CD14-positive monocyte (primary cell): ENCODE measurements at regions not wholly inside any gene's neighbourhood (a gene's known extent, or its start where the extent isn't known, plus 50 kb on each side); places are given as distances from the start of the nearest gene placed in this dataset.

Source experiments
- DNase-seq, 3 donors: peaks; one replicate each; pipeline ENCODE4 v3.0.0-alpha.2; 2011 to 2022
- H2AFZ ChIP-seq: 2 replicates; pipeline ENCODE4 v1.6.0; 2012; ENCODE audit warnings: mild to moderate bottlenecking, low read depth, low read length, inconsistent platforms; ENCODE audit not compliant: insufficient read depth, poor library complexity, severe bottlenecking
- H3K27ac ChIP-seq, 2 donors: 1 replicate in 1 of 2; 2 replicates in 1 of 2; pipeline ENCODE4 v1.5.1; 2012 to 2013; ENCODE audit warnings: low read length in 2 of 2, control low read depth in 1 of 2, inconsistent platforms in 1 of 2, low read depth in 1 of 2, mild to moderate bottlenecking in 1 of 2
- H3K27me3 ChIP-seq, 2 donors: one replicate each; pipeline versions ENCODE4 v1.6.0 to v1.6.1; 2011 to 2013; ENCODE audit warnings: low read length in 2 of 2; ENCODE audit not compliant: control insufficient read depth in 2 of 2, insufficient read depth in 2 of 2
- H3K36me3 ChIP-seq, 2 donors: replicated peaks in 1 of 2; 1 replicate in 1 of 2; 2 replicates in 1 of 2; pipeline versions ENCODE4 v1.5.1 to v1.6.1; 2012 to 2013; ENCODE audit warnings: low read length in 2 of 2, control low read depth in 1 of 2, inconsistent platforms in 1 of 2, mild to moderate bottlenecking in 1 of 2; ENCODE audit not compliant: insufficient read depth in 2 of 2, control insufficient read depth in 1 of 2
- H3K4me1 ChIP-seq, 2 donors: 1 replicate in 1 of 2; 2 replicates in 1 of 2; pipeline versions ENCODE4 v1.5.1 to v1.6.1; 2012 to 2013; ENCODE audit warnings: low read length in 2 of 2, control low read depth in 1 of 2, inconsistent platforms in 1 of 2, mild to moderate bottlenecking in 1 of 2, moderate library complexity in 1 of 2; ENCODE audit not compliant: insufficient read depth in 2 of 2, control insufficient read depth in 1 of 2
- H3K4me2 ChIP-seq: replicated peaks from 2 replicates; pipeline ENCODE3; 2012; ENCODE audit warnings: low read length, moderate library complexity, mild to moderate bottlenecking; ENCODE audit not compliant: poor library complexity, severe bottlenecking; ENCODE audit errors: extremely low read depth
- H3K4me3 ChIP-seq, 3 experiments: fragments of 200-600 bp in 1 of 3; sonication (generic) in 1 of 3; replicated peaks in 1 of 3; 1 replicate in 2 of 3; 2 replicates in 1 of 3; pipeline ENCODE4 v1.5.1; 2011 to 2013; ENCODE audit warnings: low read length in 3 of 3, mild to moderate bottlenecking in 3 of 3, control low read depth in 2 of 3, low read depth in 2 of 3, inconsistent platforms in 1 of 3, moderate library complexity in 1 of 3
- H3K79me2 ChIP-seq: 2 replicates; pipeline ENCODE4 v1.6.0; 2012; ENCODE audit warnings: mild to moderate bottlenecking, control low read depth, inconsistent platforms, low read length, moderate library complexity; ENCODE audit not compliant: insufficient read depth
- H3K9ac ChIP-seq: 2 replicates; pipeline ENCODE4 v1.6.0; 2017; ENCODE audit warnings: low read length, mild to moderate bottlenecking; ENCODE audit not compliant: insufficient read depth, poor library complexity, severe bottlenecking
- H3K9me3 ChIP-seq, 2 donors: replicated peaks in 1 of 2; 1 replicate in 1 of 2; 2 replicates in 1 of 2; pipeline versions ENCODE4 v1.5.1 to v1.6.1; 2012 to 2013; ENCODE audit warnings: low read length in 2 of 2, control low read depth in 1 of 2; ENCODE audit not compliant: control insufficient read depth in 1 of 2, insufficient read depth in 1 of 2
- H4K20me1 ChIP-seq: 2 replicates; pipeline ENCODE4 v1.6.0; 2012; ENCODE audit warnings: mild to moderate bottlenecking, low read length, control low read depth, moderate library complexity; ENCODE audit not compliant: insufficient read depth
- H3K27ac Mint-ChIP-seq, 7 donors: one replicate each; pipeline ENCODE4 v1.8.0; 2020; ENCODE audit warnings: mild to moderate bottlenecking in 7 of 7, mixed read lengths in 7 of 7, moderate library complexity in 6 of 7, inconsistent platforms in 2 of 7
- H3K27me3 Mint-ChIP-seq, 3 donors: one replicate each; pipeline ENCODE4 v1.8.0; 2021 to 2022; ENCODE audit warnings: low read depth in 3 of 3, mild to moderate bottlenecking in 3 of 3, mixed read lengths in 3 of 3, moderate library complexity in 3 of 3, inconsistent platforms in 1 of 3
- H3K36me3 Mint-ChIP-seq, 2 donors: one replicate each; pipeline ENCODE4 v1.8.0; 2020; ENCODE audit warnings: mixed read lengths in 2 of 2, inconsistent platforms in 1 of 2, mild to moderate bottlenecking in 1 of 2
- H3K4me1 Mint-ChIP-seq: one replicate; pipeline ENCODE4 v1.8.0; 2020; ENCODE audit warnings: mild to moderate bottlenecking, mixed read lengths
- H3K4me3 Mint-ChIP-seq, 2 donors: one replicate each; pipeline ENCODE4 v1.8.0; 2020; ENCODE audit warnings: mild to moderate bottlenecking in 2 of 2, mixed read lengths in 2 of 2, moderate library complexity in 1 of 2
- H3K9me3 Mint-ChIP-seq, 7 donors: one replicate each; pipeline ENCODE4 v1.8.0; 2020 to 2022; ENCODE audit warnings: mixed read lengths in 7 of 7, mild to moderate bottlenecking in 6 of 7, moderate library complexity in 6 of 7, inconsistent platforms in 2 of 7
- CTCF ChIP-seq: fragments of 200-600 bp; IDR thresholded peaks from one replicate; pipeline ENCODE4 v1.8.0; 2022; ENCODE audit warnings: antibody characterized with exemption, mild to moderate bottlenecking
- WGBS: methylation state at CpG from one replicate; pipeline ENCODE4 v1.1.5; 2013; ENCODE audit warnings: missing lambda C conversion rate; ENCODE audit not compliant: insufficient coverage; 5-methylcytosine and 5-hydroxymethylcytosine counted together
- intact Hi-C, 2 donors: fragments of 100-400 bp; cut with micrococcal nuclease; formaldehyde crosslinking; loops; one replicate each; pipeline versions ENCODE4 v1.15.0 to v1.15.1; 2023

- Histone ChIP-seq H4K20me1 (no peaks in the 10 kb centered on the region), H3K4me2 (no peak overlapping the region), H3K4me3 (no peak overlapping the region), H3K9ac (no peak overlapping the region), H3K9me3 (no peaks in the 10 kb centered on the region), H3K27me3 (no peaks in the 10 kb centered on the region), H2AFZ (no peak overlapping the region), H3K27ac (no peak overlapping the region), H3K79me2 (no peaks in the 10 kb centered on the region), H3K4me1 (no peaks in the 10 kb centered on the region), H3K36me3 (no peaks in the 10 kb centered on the region)
- WGBS: no CpG with 5 or more reads among the region's 3 CpGs
- Mint-ChIP-seq H3K27ac (no peak overlapping the region), H3K4me1 (no peaks in the 10 kb centered on the region), H3K4me3 (no peak overlapping the region), H3K36me3 (no peaks in the 10 kb centered on the region), H3K27me3 (no peaks in the 10 kb centered on the region), H3K9me3 (peaks cover 0 to 3% (median 0%) of the 10 kb centered on the region in 7 donors)
- intact Hi-C loops: no loop called here
- TF ChIP-seq CTCF: no peak
- DNase-seq: no peak
Measured at GRCh38 chr18:40692871-40693270, 1262.2 kb upstream of the PIK3C3 start.

- H3K9me3 Mint-ChIP-seq: peaks cover 0 to 2% (median 0%) of the 10 kb centered on the region in 7 donors
- H3K27ac Mint-ChIP-seq: no peak overlapping the region
- H3K4me1 ChIP-seq: no peaks in the 10 kb centered on the region
- no peaks in the 10 kb centered on the region for H3K27me3 ChIP-seq
- no peaks in the 10 kb centered on the region for H3K36me3 Mint-ChIP-seq
- no peak for TF ChIP-seq CTCF
- no peaks in the 10 kb centered on the region for H4K20me1 ChIP-seq
- intact Hi-C loops: no loop called here
- no peak overlapping the region for H3K27ac ChIP-seq
- H3K9me3 ChIP-seq: no peaks in the 10 kb centered on the region
- no peaks in the 10 kb centered on the region for H3K27me3 Mint-ChIP-seq
- no peak overlapping the region for H3K4me3 Mint-ChIP-seq
- no peaks in the 10 kb centered on the region for H3K4me1 Mint-ChIP-seq
- no peak overlapping the region for H2AFZ ChIP-seq
- no peak overlapping the region for H3K4me2 ChIP-seq
- no CpG with 5 or more reads among the region's 2 CpGs for WGBS
- H3K9ac ChIP-seq: no peak overlapping the region
- no peak for DNase-seq
- no peaks in the 10 kb centered on the region for H3K36me3 ChIP-seq
- no peak overlapping the region for H3K4me3 ChIP-seq
- no peaks in the 10 kb centered on the region for H3K79me2 ChIP-seq
Measured at GRCh38 chr18:40690062-40690461, 1265.0 kb upstream of the PIK3C3 start.
